GM12878 (cell line): ENCODE measurements at regions not wholly inside any gene's neighbourhood (a gene's known extent, or its start where the extent isn't known, plus 50 kb on each side); places are given as distances from the start of the nearest gene placed in this dataset.

Experiments
- ATAC-seq: fragments of 200-7000 bp; cut with Tn5 transposase; 3 replicates; pipeline ENCODE4 v1.9.1; 2020; ENCODE audit warnings: mild to moderate bottlenecking, moderate library complexity
- BruUV-seq: library from RNA; stranded (reverse); fragments of 400-500 nt; replicated peaks from 2 replicates; lab custom pipeline; 2021; lab: Mats Ljungman, UMichigan
- CTCF ChIA-PET: fragments of 300-600 bp; sonication (Branson Sonifier 250); formaldehyde crosslinking; extraction: SDS; loops from one replicate; lab custom pipeline; 2021; ENCODE audit warnings: inconsistent platforms; lab: Yijun Ruan, JAX
- POLR2A ChIA-PET: fragments of 350-600 bp; formaldehyde crosslinking; extraction: SDS; loops from one replicate; lab custom pipeline; 2021; ENCODE audit warnings: inconsistent platforms; lab: Charles Lee
- RAD21 ChIA-PET: fragments of 300-600 bp; sonication (Branson Sonifier 250); formaldehyde crosslinking; loops from one replicate; lab custom pipeline; 2023; ENCODE audit warnings: antibody characterized with exemption; ENCODE audit not compliant: unreplicated experiment; lab: Charles Lee
- SMC1A ChIA-PET: fragments of 300-600 bp; sonication (Branson Sonifier 250); formaldehyde crosslinking; loops from one replicate; lab custom pipeline; 2023; ENCODE audit not compliant: unreplicated experiment, uncharacterized antibody; lab: Charles Lee
- DNase-seq: peaks from one replicate; pipeline ENCODE4 v3.0.0-alpha.2; 2011; ENCODE audit warnings: low read depth, low spot score
- FAIRE-seq: peaks from 3 replicates; lab custom pipeline; 2011; peaks lifted over from hg19 to GRCh38; lab: Jason Lieb, UNC
- H2AFZ ChIP-seq: 2 replicates; pipeline ENCODE4 v1.6.0; 2011; ENCODE audit warnings: low read depth, low read length, control low read depth; ENCODE audit not compliant: control insufficient read depth
- H3K27ac ChIP-seq: 2 replicates; pipeline ENCODE4 v1.5.1; 2011; ENCODE audit warnings: control low read depth; ENCODE audit not compliant: control insufficient read depth, insufficient read depth
- H3K27me3 ChIP-seq, 2 experiments: replicated peaks in 1 of 2; 2 replicates each; pipeline versions ENCODE4 v1.6.0 to v1.6.1; 2011; ENCODE audit warnings: low read length in 1 of 2; ENCODE audit not compliant: control insufficient read depth in 2 of 2, insufficient read depth in 2 of 2
- H3K36me3 ChIP-seq, 2 experiments: 2 replicates each; pipeline ENCODE4 v1.5.1; 2011; ENCODE audit warnings: low read length in 1 of 2; ENCODE audit not compliant: control insufficient read depth in 2 of 2, insufficient read depth in 2 of 2
- H3K4me1 ChIP-seq: 2 replicates; pipeline ENCODE4 v1.6.1; 2011; ENCODE audit warnings: mild to moderate bottlenecking, low read length, moderate library complexity, mixed read lengths; ENCODE audit not compliant: control insufficient read depth, insufficient read depth
- H3K4me2 ChIP-seq: 2 replicates; pipeline ENCODE4 v1.6.0; 2011; ENCODE audit warnings: control low read depth; ENCODE audit not compliant: control insufficient read depth, insufficient read depth
- H3K4me3 ChIP-seq: fragments of 200-600 bp; sonication (generic); 2 replicates; pipeline ENCODE4 v1.5.1; 2016
- H3K79me2 ChIP-seq: 2 replicates; pipeline ENCODE4 v1.6.0; 2011; ENCODE audit warnings: low read length; ENCODE audit not compliant: control insufficient read depth, insufficient read depth
- H3K9ac ChIP-seq: 2 replicates; pipeline ENCODE4 v1.8.0; 2011; ENCODE audit warnings: low read length, control low read depth, mixed read lengths; ENCODE audit not compliant: control insufficient read depth, insufficient read depth
- H3K9me3 ChIP-seq: replicated peaks from 3 replicates; pipeline ENCODE4 v1.5.1; 2011; ENCODE audit warnings: mild to moderate bottlenecking, low read length; ENCODE audit not compliant: control insufficient read depth, insufficient read depth
- H4K20me1 ChIP-seq: 2 replicates; pipeline ENCODE4 v1.6.0; 2011; ENCODE audit not compliant: control insufficient read depth, insufficient read depth
- BCL11A ChIP-seq: IDR thresholded peaks from 2 replicates; pipeline ENCODE4 v1.6.1; 2011; ENCODE audit warnings: low read depth, low read length
- CBX3 ChIP-seq: fragments of 200-600 bp; sonication (generic); IDR thresholded peaks from 2 replicates; pipeline ENCODE4 v1.6.1; 2016; ENCODE audit warnings: low read depth, borderline replicate concordance
- CEBPB ChIP-seq, 2 experiments: fragments of 150-350 bp in 1 of 2; IDR thresholded peaks; 2 replicates each; pipeline ENCODE4 v1.6.1; 2012 to 2014; ENCODE audit warnings: low read depth in 2 of 2, low read length in 2 of 2, borderline replicate concordance in 1 of 2, inconsistent platforms in 1 of 2
- EP300 ChIP-seq, 2 experiments: fragments of 150-350 bp in 1 of 2; IDR thresholded peaks; 2 replicates each; pipeline ENCODE4 v1.6.1; 2011 to 2012; ENCODE audit warnings: low read depth in 2 of 2, low read length in 2 of 2, borderline replicate concordance in 1 of 2, improper control_type of control experiment in 1 of 2, inconsistent platforms in 1 of 2; ENCODE audit not compliant: control insufficient read depth in 1 of 2
- HDAC2 ChIP-seq: fragments of 200-600 bp; sonication (generic); IDR thresholded peaks from 2 replicates; pipeline ENCODE4 v1.6.1; 2017
- HDAC6 ChIP-seq: fragments of 200-600 bp; sonication (generic); IDR thresholded peaks from one replicate; pipeline ENCODE4 v1.8.0; 2017; ENCODE audit warnings: antibody characterized with exemption; ENCODE audit not compliant: unreplicated experiment
- KLF5 ChIP-seq: fragments of 450-650 bp; IDR thresholded peaks from 2 replicates; pipeline ENCODE4 v1.6.1; 2014; ENCODE audit warnings: mild to moderate bottlenecking; ENCODE audit not compliant: partially characterized antibody
- MEF2A ChIP-seq: IDR thresholded peaks from 2 replicates; pipeline ENCODE4 v1.6.1; 2011; ENCODE audit warnings: low read depth, mild to moderate bottlenecking, low read length, moderate library complexity; ENCODE audit not compliant: insufficient read depth
- MEF2B ChIP-seq: fragments of 450-650 bp; IDR thresholded peaks from 2 replicates; pipeline ENCODE4 v1.6.1; 2018; ENCODE audit warnings: mild to moderate bottlenecking, moderate library complexity; ENCODE audit not compliant: partially characterized antibody, poor library complexity, severe bottlenecking
- MTA3 ChIP-seq: IDR thresholded peaks from 2 replicates; pipeline ENCODE4 v1.6.1; 2012; ENCODE audit warnings: low read length, inconsistent platforms, borderline replicate concordance
- NFIC ChIP-seq: IDR thresholded peaks from 2 replicates; pipeline ENCODE4 v1.6.1; 2012; ENCODE audit warnings: low read depth, mild to moderate bottlenecking, inconsistent platforms, low read length, moderate library complexity
- PAX5 ChIP-seq: IDR thresholded peaks from 2 replicates; pipeline ENCODE4 v1.6.1; 2011; ENCODE audit warnings: low read depth, low read length, borderline replicate concordance
- POU2F2 ChIP-seq: IDR thresholded peaks from 3 replicates; pipeline ENCODE4 v1.6.1; 2011; ENCODE audit warnings: low read depth, mild to moderate bottlenecking, low read length, borderline replicate concordance
- RBBP5 ChIP-seq: fragments of 200-600 bp; sonication (generic); conservative IDR thresholded peaks from 2 replicates; pipeline ENCODE4 v1.6.1; 2016
- RELB ChIP-seq: fragments of 450-650 bp; IDR thresholded peaks from 2 replicates; pipeline ENCODE4 v1.6.1; 2017; ENCODE audit warnings: low read depth, mild to moderate bottlenecking, moderate library complexity
- SIX5 ChIP-seq: IDR thresholded peaks from 2 replicates; pipeline ENCODE4 v1.6.1; 2011; ENCODE audit warnings: mild to moderate bottlenecking, low read depth, low read length, moderate library complexity; ENCODE audit not compliant: severe bottlenecking
- SMAD1 ChIP-seq: fragments of 450-650 bp; IDR thresholded peaks from 2 replicates; pipeline ENCODE4 v1.6.1; 2018; ENCODE audit warnings: mild to moderate bottlenecking, low read depth; ENCODE audit not compliant: partially characterized antibody
- YY1 ChIP-seq: IDR thresholded peaks from 2 replicates; pipeline ENCODE4 v1.6.1; 2011; ENCODE audit warnings: low read depth, mild to moderate bottlenecking, low read length
- ZZZ3 ChIP-seq: IDR thresholded peaks from 2 replicates; pipeline ENCODE4 v1.6.1; 2011; ENCODE audit warnings: low read depth; ENCODE audit not compliant: control insufficient read depth, insufficient read length
- WGBS: methylation state at CpG from one replicate; pipeline ENCODE4 v1.1.6; 2016; ENCODE audit warnings: low lambda C conversion rate; ENCODE audit not compliant: insufficient replicate concordance, insufficient coverage; ENCODE audit errors: missing lambda C conversion rate; 5-methylcytosine and 5-hydroxymethylcytosine counted together
- in situ Hi-C: fragments of 300-500 bp; cut with MboI; formaldehyde crosslinking; loops from 9 replicates; pipeline ENCODE4 v1.14.3; 2018; ENCODE audit warnings: mixed read lengths
- intact Hi-C: fragments of 100-400 bp; cut with micrococcal nuclease; formaldehyde crosslinking; loops from one replicate; pipeline ENCODE4 v1.14.2; 2022; ENCODE audit not compliant: unreplicated experiment

GRCh38 chr10:47164126-47164799 lies 135.7 kb upstream of the GDF10 start:
- FAIRE-seq (no peak), ATAC-seq (no peak), DNase-seq (no peak)
- Histone ChIP-seq H3K27me3 (peaks cover 0 to 3% of the 10 kb centered on the region in 2 experiments; a peak in 1 of 4 replicates), H3K9me3 (no peaks in the 10 kb centered on the region; the same call in 2 of the 3 replicates), H3K27ac (no peak overlapping the region), H3K4me1 (no peaks in the 10 kb centered on the region), H4K20me1 (no peaks in the 10 kb centered on the region), H3K9ac (no peak overlapping the region), H3K36me3 (no peaks in the 10 kb centered on the region), H2AFZ (no peak overlapping the region), H3K79me2 (no peaks in the 10 kb centered on the region), H3K4me3 (no peak overlapping the region), H3K4me2 (no peak overlapping the region)
- POLR2A ChIA-PET: no interaction called here
- intact Hi-C loops (no loop called here), in situ Hi-C loops (no loop called here)
- SMC1A ChIA-PET: no interaction called here
- TF ChIP-seq MEF2A (no peak), RBBP5 (no peak), CEBPB (IDR thresholded peaks at IDR 0.05; ENCODE audit: borderline replicate concordance in 1 of 2, low read depth in 2 of 2, low read length in 2 of 2) (no peak), MEF2B (no peak), BCL11A (no peak), NFIC (no peak), YY1 (no peak)
- WGBS: 40% methylated on average over 9 of the region's 9 CpGs
- BruUV-seq: no TSS peak
- CTCF ChIA-PET: no interaction called here
- RAD21 ChIA-PET: no interaction called here

DNA sequence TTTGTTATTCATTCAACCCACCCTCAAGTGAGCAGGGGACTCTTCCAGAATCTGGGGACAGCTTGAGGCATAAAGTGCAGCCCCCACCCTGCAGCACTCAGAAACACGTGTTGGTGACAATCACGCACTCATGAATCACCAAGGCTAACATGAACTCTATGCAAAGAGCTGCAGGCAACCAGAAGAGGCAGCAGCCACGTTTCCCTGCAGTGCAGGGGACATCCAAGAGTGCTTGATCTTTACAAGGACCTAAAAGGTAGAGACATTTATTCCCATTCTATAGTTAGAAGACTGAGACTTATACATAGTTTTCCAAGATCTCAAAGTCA lies 135.2 kb upstream of the GDF10 start:
- no peak for FAIRE-seq
- ChIA-PET SMC1A (no interaction called here), CTCF (no interaction called here), POLR2A (no interaction called here), RAD21 (no interaction called here)
- Histone ChIP-seq H3K4me3 (no peak overlapping the region), H3K4me1 (no peaks in the 10 kb centered on the region), H2AFZ (no peak overlapping the region), H3K4me2 (no peak overlapping the region), H3K79me2 (no peaks in the 10 kb centered on the region), H3K9me3 (no peaks in the 10 kb centered on the region; the same call in 2 of the 3 replicates), H3K27me3 (peaks cover 0 to 3% of the 10 kb centered on the region in 2 experiments; a peak in 1 of 4 replicates), H3K27ac (no peak overlapping the region), H4K20me1 (no peaks in the 10 kb centered on the region), H3K36me3 (no peaks in the 10 kb centered on the region), H3K9ac (no peak overlapping the region)
- intact Hi-C loops: no loop called here
- no TSS peak for BruUV-seq
- DNase-seq: no peak
- ATAC-seq: no peak
- in situ Hi-C loops: no loop called here
- 28% methylated on average over 3 of the region's 3 CpGs for WGBS
- no peak for TF ChIP-seq CBX3
- TF ChIP-seq MTA3: no peak
- no peak for TF ChIP-seq ZZZ3
- no peak for TF ChIP-seq HDAC6
- TF ChIP-seq SMAD1: no peak
- TF ChIP-seq EP300 (IDR thresholded peaks at IDR 0.05; ENCODE audit: borderline replicate concordance in 1 of 2, control insufficient read depth in 1 of 2, low read depth in 2 of 2, low read length in 2 of 2): no peak
- TF ChIP-seq PAX5: no peak
- no peak for TF ChIP-seq RELB
- no peak for TF ChIP-seq POU2F2
- TF ChIP-seq KLF5: no peak
- TF ChIP-seq HDAC2: no peak
- no peak for TF ChIP-seq SIX5
